ENCODE measurements at regions not wholly inside any gene's neighbourhood (a gene's known extent, or its start where the extent isn't known, plus 50 kb on each side); places are given as distances from the start of the nearest gene placed in this dataset.

GRCh38 chr2:16430846-16431245 lies 234.8 kb downstream of the CYRIA start:
- TF ChIP-seq POLR2A (IDR thresholded peaks at IDR 0.05; ENCODE audit: low read depth, low read length) = no peak
- TF ChIP-seq, protein P1, sequence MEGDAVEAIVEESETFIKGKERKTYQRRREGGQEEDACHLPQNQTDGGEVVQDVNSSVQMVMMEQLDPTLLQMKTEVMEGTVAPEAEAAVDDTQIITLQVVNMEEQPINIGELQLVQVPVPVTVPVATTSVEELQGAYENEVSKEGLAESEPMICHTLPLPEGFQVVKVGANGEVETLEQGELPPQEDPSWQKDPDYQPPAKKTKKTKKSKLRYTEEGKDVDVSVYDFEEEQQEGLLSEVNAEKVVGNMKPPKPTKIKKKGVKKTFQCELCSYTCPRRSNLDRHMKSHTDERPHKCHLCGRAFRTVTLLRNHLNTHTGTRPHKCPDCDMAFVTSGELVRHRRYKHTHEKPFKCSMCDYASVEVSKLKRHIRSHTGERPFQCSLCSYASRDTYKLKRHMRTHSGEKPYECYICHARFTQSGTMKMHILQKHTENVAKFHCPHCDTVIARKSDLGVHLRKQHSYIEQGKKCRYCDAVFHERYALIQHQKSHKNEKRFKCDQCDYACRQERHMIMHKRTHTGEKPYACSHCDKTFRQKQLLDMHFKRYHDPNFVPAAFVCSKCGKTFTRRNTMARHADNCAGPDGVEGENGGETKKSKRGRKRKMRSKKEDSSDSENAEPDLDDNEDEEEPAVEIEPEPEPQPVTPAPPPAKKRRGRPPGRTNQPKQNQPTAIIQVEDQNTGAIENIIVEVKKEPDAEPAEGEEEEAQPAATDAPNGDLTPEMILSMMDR (conservative IDR thresholded peaks at IDR 0.05; ENCODE audit: low read depth, low read length) = no peak
- no peak for TF ChIP-seq RAD21 (IDR thresholded peaks at IDR 0.05; ENCODE audit: low read length)
- no peak for TF ChIP-seq USF2 (IDR thresholded peaks at IDR 0.05; ENCODE audit: low read depth, low read length)
- no peak for TF ChIP-seq CEBPB (IDR thresholded peaks at IDR 0.05; ENCODE audit: low read depth, low read length)
- no peak for TF ChIP-seq MAZ (IDR thresholded peaks at IDR 0.05; ENCODE audit: borderline replicate concordance, low read depth, low read length)
- TF ChIP-seq ELK1 (IDR thresholded peaks at IDR 0.05; ENCODE audit: borderline replicate concordance, low read depth, low read length) = no peak

All from IMR-90 (cell line).